Progenitor cell of endocrine pancreas (in vitro differentiated cells): ENCODE measurements at regions not wholly inside any gene's neighbourhood (a gene's known extent, or its start where the extent isn't known, plus 50 kb on each side); places are given as distances from the start of the nearest gene placed in this dataset.
"Not testable (repeated sequence)": the region's sequence is repeated elsewhere in the genome, so short reads cannot be mapped to it uniquely, and the experiment has no call there.

Experiments
- DNase-seq: peaks from one replicate; pipeline ENCODE4 v3.0.0; 2021; ENCODE audit warnings: low spot score; ENCODE audit not compliant: unreplicated experiment
- H3K27ac Mint-ChIP-seq: 2 replicates; pipeline ENCODE4 v1.8.0; 2021; ENCODE audit warnings: mild to moderate bottlenecking, moderate library complexity, mixed read lengths
- H3K27me3 Mint-ChIP-seq: 2 replicates; pipeline ENCODE4 v1.8.0; 2021; ENCODE audit warnings: mixed read lengths
- H3K36me3 Mint-ChIP-seq: 2 replicates; pipeline ENCODE4 v1.8.0; 2022; ENCODE audit warnings: mixed read lengths; ENCODE audit not compliant: insufficient read depth
- H3K4me1 Mint-ChIP-seq: 2 replicates; pipeline ENCODE4 v1.8.0; 2021; ENCODE audit warnings: low read depth, mixed read lengths
- H3K4me3 Mint-ChIP-seq: 2 replicates; pipeline ENCODE4 v1.8.0; 2021; ENCODE audit warnings: low read depth, mild to moderate bottlenecking, moderate library complexity, mixed read lengths
- H3K9me3 Mint-ChIP-seq: 2 replicates; pipeline ENCODE4 v1.8.0; 2021; ENCODE audit warnings: low read depth, mixed read lengths
- TF ChIP-seq, protein P1 (sequence below): fragments of 200-600 bp; sonication (generic); IDR thresholded peaks from one replicate; pipeline ENCODE4 v1.5.0; 2021; ENCODE audit warnings: antibody characterized with exemption, mild to moderate bottlenecking; ENCODE audit not compliant: unreplicated experiment

- Mint-ChIP-seq H3K4me3 (no peak overlapping the region), H3K4me1 (peaks cover 3% of the 10 kb centered on the region), H3K9me3 (no peaks in the 10 kb centered on the region), H3K27me3 (no peaks in the 10 kb centered on the region), H3K27ac (no peak overlapping the region), H3K36me3 (no peaks in the 10 kb centered on the region)
- no peak for DNase-seq
- TF ChIP-seq, protein P1, sequence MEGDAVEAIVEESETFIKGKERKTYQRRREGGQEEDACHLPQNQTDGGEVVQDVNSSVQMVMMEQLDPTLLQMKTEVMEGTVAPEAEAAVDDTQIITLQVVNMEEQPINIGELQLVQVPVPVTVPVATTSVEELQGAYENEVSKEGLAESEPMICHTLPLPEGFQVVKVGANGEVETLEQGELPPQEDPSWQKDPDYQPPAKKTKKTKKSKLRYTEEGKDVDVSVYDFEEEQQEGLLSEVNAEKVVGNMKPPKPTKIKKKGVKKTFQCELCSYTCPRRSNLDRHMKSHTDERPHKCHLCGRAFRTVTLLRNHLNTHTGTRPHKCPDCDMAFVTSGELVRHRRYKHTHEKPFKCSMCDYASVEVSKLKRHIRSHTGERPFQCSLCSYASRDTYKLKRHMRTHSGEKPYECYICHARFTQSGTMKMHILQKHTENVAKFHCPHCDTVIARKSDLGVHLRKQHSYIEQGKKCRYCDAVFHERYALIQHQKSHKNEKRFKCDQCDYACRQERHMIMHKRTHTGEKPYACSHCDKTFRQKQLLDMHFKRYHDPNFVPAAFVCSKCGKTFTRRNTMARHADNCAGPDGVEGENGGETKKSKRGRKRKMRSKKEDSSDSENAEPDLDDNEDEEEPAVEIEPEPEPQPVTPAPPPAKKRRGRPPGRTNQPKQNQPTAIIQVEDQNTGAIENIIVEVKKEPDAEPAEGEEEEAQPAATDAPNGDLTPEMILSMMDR, result no peak
These were observed 60.1 kb upstream of the PTPRK start for GRCh38 chr6:128580224-128581110.

DNA sequence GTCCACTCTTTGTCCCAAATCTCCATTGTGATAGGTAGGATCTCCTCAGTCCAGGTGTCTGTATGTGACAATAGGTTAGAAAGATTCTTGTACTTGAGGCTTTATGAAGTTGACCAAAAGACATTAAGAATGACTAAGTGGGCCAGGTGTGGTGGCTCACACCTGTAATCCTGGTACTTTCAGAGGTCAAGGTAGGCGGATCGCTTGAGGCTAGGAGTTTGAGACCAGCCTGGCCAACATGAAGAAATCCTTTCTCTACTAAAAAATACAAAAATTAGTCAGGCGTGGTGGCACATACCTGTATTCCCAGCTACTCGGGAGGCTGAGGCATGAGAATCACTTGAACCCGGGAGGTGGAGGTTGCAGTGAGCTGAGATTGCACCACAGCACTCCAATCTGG lies 54.9 kb upstream of the PTPRK start:
- H3K9me3 Mint-ChIP-seq, H3K4me3 Mint-ChIP-seq, H3K27ac Mint-ChIP-seq, DNase-seq, H3K27me3 Mint-ChIP-seq, H3K4me1 Mint-ChIP-seq, H3K36me3 Mint-ChIP-seq: not testable (repeated sequence)

DNA sequence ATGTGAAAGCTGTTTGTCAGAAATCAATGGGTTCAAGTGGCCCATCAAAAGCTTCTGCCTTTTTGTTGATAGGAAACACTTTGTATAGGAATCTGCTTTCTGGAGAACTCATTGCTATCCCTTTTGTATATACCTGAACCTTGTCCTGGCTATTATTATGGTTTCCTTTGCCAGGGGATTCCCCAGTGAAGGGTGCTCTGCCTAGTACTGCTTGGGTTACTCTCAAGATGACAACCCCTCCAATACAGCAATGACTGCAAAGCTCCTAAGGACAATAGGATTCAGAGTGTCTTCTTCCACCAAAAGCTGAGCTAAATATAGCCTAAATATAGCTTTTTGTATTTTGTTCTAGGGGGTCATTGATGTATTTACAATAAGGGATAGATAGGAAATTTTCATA lies 54.0 kb upstream of the PTPRK start:
- Mint-ChIP-seq H3K9me3 (no peaks in the 10 kb centered on the region), H3K27ac (no peak overlapping the region), H3K4me3 (no peak overlapping the region), H3K4me1 (peaks cover 8% of the 10 kb centered on the region), H3K36me3 (no peaks in the 10 kb centered on the region), H3K27me3 (no peaks in the 10 kb centered on the region)
- TF ChIP-seq, protein P1, result no peak
- no peak for DNase-seq

DNA sequence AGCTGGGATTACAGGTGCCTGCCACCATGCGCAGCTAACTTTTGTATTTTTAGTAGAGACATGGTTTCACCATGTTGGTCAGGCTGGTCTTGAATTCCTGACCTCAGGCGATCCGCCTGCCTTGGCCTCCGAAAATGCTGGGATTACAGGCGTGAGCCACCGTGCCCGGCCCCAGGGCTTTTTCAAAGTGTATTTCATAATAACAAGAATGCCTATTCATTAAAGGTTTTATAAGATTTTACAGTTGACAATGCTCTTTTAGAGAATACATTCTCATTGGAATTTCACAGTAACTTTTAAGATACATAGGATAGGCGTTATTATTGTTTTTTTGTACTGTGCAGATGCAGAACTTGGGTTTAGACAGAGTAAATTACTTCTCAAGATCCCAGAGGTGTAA lies 52.6 kb upstream of the PTPRK start:
- no peak overlapping the region for H3K27ac Mint-ChIP-seq
- no peaks in the 10 kb centered on the region for H3K27me3 Mint-ChIP-seq
- no peak for DNase-seq
- peaks cover 8% of the 10 kb centered on the region for H3K4me1 Mint-ChIP-seq
- TF ChIP-seq, protein P1, result no peak
- no peaks in the 10 kb centered on the region for H3K36me3 Mint-ChIP-seq
- H3K4me3 Mint-ChIP-seq, result no peak overlapping the region
- H3K9me3 Mint-ChIP-seq, result no peaks in the 10 kb centered on the region

- H3K4me3 Mint-ChIP-seq, result no peak overlapping the region
- no peak for DNase-seq
- H3K36me3 Mint-ChIP-seq, result no peaks in the 10 kb centered on the region
- TF ChIP-seq, protein P1, result no peak
- no peak overlapping the region for H3K27ac Mint-ChIP-seq
- H3K4me1 Mint-ChIP-seq, result peaks cover 8% of the 10 kb centered on the region
- no peaks in the 10 kb centered on the region for H3K9me3 Mint-ChIP-seq
- H3K27me3 Mint-ChIP-seq, result no peaks in the 10 kb centered on the region
These were observed 51.9 kb upstream of the PTPRK start for GRCh38 chr6:128572294-128572693.

DNA sequence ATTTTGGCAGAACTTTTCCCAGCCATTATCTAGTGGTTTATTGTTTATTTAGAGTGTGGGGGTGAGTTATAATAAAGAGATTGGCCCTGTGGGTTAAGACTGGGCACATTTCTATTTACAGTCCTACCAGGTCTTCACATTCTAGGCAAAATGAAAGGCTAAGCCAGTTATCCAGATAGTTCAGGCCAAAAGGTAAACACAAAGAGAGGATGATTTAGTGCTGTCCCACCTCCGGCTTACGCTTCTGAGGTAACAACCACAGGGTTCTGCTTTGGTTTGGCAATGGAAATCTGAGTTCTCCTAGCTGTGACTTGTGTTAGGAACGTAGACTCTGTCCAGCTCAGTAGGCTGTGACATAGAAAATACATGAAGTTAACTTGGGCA lies 50.3 kb upstream of the PTPRK start:
- Mint-ChIP-seq H3K4me3 (no peak overlapping the region), H3K36me3 (no peaks in the 10 kb centered on the region), H3K27me3 (no peaks in the 10 kb centered on the region), H3K27ac (no peak overlapping the region), H3K4me1 (peaks cover 6% of the 10 kb centered on the region), H3K9me3 (no peaks in the 10 kb centered on the region)
- TF ChIP-seq, protein P1, result no peak
- DNase-seq, result no peak
